ENCODE measurements at regions not wholly inside any gene's neighbourhood (a gene's known extent, or its start where the extent isn't known, plus 50 kb on each side); places are given as distances from the start of the nearest gene placed in this dataset.

GRCh38 chr15:24848050-24848449 is 106.7 kb upstream of the SNRPN start:
- TF ChIP-seq POLR2AphosphoS5 (IDR thresholded peaks at IDR 0.05) (no peak), CTCF (IDR thresholded peaks at IDR 0.05) (no peak), POLR2A (IDR thresholded peaks at IDR 0.05) (no peak)

Measured in stomach (tissue), 4 donors.